DMS114 treated with DMSO at 0.1 percent for 48 hours (cell line): ENCODE measurements at regions not wholly inside any gene's neighbourhood (a gene's known extent, or its start where the extent isn't known, plus 50 kb on each side); places are given as distances from the start of the nearest gene placed in this dataset.
"Not testable (repeated sequence)": the region's sequence is repeated elsewhere in the genome, so short reads cannot be mapped to it uniquely, and the experiment has no call there.

Source experiments
- DNase-seq: peaks from one replicate; lab custom pipeline; 2025; ENCODE audit not compliant: unreplicated experiment; lab: John Stamatoyannopoulos, UW

GRCh38 chr7:13072014-13072413, 384.6 kb downstream of the ARL4A start:
- no peak for DNase-seq

- no peak for DNase-seq
Measured at GRCh38 chr7:13077466-13077865, 390.0 kb downstream of the ARL4A start.

- no peak for DNase-seq
Measured at GRCh38 chr7:13078105-13078504, 390.7 kb downstream of the ARL4A start.

- DNase-seq: no peak
Measured at GRCh38 chr7:13090959-13091358, 403.5 kb downstream of the ARL4A start.

GRCh38 chr7:13091974-13092707, 404.7 kb downstream of the ARL4A start:
- DNase-seq: no peak

- DNase-seq: no peak
Measured at GRCh38 chr7:13092708-13093005, 405.2 kb downstream of the ARL4A start.

- no peak for DNase-seq
Measured at GRCh38 chr7:13093160-13093559, 405.7 kb downstream of the ARL4A start.

GRCh38 chr7:13097499-13097898, 410.1 kb downstream of the ARL4A start:
- no peak for DNase-seq

- DNase-seq: no peak
Measured at GRCh38 chr7:13098161-13098560, 410.7 kb downstream of the ARL4A start.

GRCh38 chr7:13099154-13099795, 411.8 kb downstream of the ARL4A start:
- DNase-seq: no peak

- DNase-seq: no peak
Measured at GRCh38 chr7:13104128-13104527, 416.7 kb downstream of the ARL4A start.

- no peak for DNase-seq
Measured at GRCh38 chr7:13105209-13105608, 417.8 kb downstream of the ARL4A start.

GRCh38 chr7:13106513-13106912, 419.1 kb downstream of the ARL4A start:
- DNase-seq: no peak

GRCh38 chr7:13107291-13107690, 419.9 kb downstream of the ARL4A start:
- no peak for DNase-seq

GRCh38 chr7:13108061-13108460, 420.6 kb downstream of the ARL4A start:
- no peak for DNase-seq

GRCh38 chr7:13109201-13109600, 421.8 kb downstream of the ARL4A start:
- no peak for DNase-seq

- no peak for DNase-seq
Measured at GRCh38 chr7:13110107-13110506, 422.7 kb downstream of the ARL4A start.

- no peak for DNase-seq
Measured at GRCh38 chr7:13111230-13111629, 423.8 kb downstream of the ARL4A start.

- DNase-seq: not testable (repeated sequence)
Measured at GRCh38 chr7:13114240-13114639, 426.8 kb downstream of the ARL4A start.

- peak; percentile 52 for DNase-seq
Measured at GRCh38 chr7:13115157-13115772, 427.8 kb downstream of the ARL4A start.

GRCh38 chr7:13115855-13116254, 428.4 kb downstream of the ARL4A start:
- DNase-seq: peak; percentile 43

- DNase-seq: peak; percentile 28
Measured at GRCh38 chr7:13117103-13117502, 429.7 kb downstream of the ARL4A start.
